Muscle of leg (tissue), 3 donors: ENCODE measurements at regions not wholly inside any gene's neighbourhood (a gene's known extent, or its start where the extent isn't known, plus 50 kb on each side); places are given as distances from the start of the nearest gene placed in this dataset.

Source experiments
- DNase-seq: peaks from one replicate; pipeline ENCODE4 v3.0.0; 2013
- H3K27ac ChIP-seq: one replicate; pipeline ENCODE4 v1.5.1; 2013; ENCODE audit warnings: mild to moderate bottlenecking, low read length, control low read depth
- H3K27me3 ChIP-seq: one replicate; pipeline ENCODE4 v1.6.1; 2013; ENCODE audit warnings: low read length; ENCODE audit not compliant: control insufficient read depth, insufficient read depth
- H3K36me3 ChIP-seq: one replicate; pipeline ENCODE4 v1.6.1; 2013; ENCODE audit warnings: low read length; ENCODE audit not compliant: control insufficient read depth, insufficient read depth
- H3K4me1 ChIP-seq: one replicate; pipeline ENCODE4 v1.6.1; 2013; ENCODE audit warnings: low read length; ENCODE audit not compliant: control insufficient read depth, insufficient read depth
- H3K4me3 ChIP-seq: one replicate; pipeline ENCODE4 v1.5.1; 2013; ENCODE audit warnings: low read length, control low read depth
- H3K9me3 ChIP-seq: replicated peaks from 2 replicates; pipeline ENCODE4 v1.6.1; 2013; ENCODE audit warnings: low read depth, low read length; ENCODE audit not compliant: control insufficient read depth
- WGBS: methylation state at CpG from one replicate; pipeline ENCODE4 v1.1.5; 2013; ENCODE audit warnings: missing lambda C conversion rate; ENCODE audit not compliant: insufficient coverage; 5-methylcytosine and 5-hydroxymethylcytosine counted together

- Histone ChIP-seq H3K36me3 (no peaks in the 10 kb centered on the region), H3K9me3 (no peaks in the 10 kb centered on the region), H3K4me1 (no peaks in the 10 kb centered on the region), H3K27me3 (no peaks in the 10 kb centered on the region), H3K4me3 (no peak overlapping the region), H3K27ac (no peak overlapping the region)
- DNase-seq: no peak
- 94% methylated on average over 6 of the region's 7 CpGs for WGBS
Measured at GRCh38 chr12:107291018-107291417, 197.7 kb upstream of the CRY1 start.

DNA sequence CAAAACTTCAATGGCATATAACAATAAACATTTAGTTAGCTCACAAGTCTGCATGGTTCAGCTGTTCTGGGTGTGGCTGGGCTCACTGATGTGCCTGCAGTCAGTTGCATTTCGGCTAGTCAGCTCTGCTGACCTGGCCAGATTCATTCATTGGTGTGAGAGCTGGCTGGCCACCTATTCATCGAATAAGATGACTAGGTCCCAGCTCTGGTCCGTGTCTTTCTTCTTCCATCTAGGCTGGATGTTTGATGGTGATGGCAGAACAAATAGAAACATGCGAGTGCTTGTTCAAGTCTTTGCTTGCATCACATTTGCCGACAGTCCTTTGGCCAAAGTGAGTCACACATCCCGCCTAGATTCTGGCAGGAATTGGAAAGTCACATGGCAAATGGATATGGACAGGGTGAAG is 203.3 kb upstream of the CRY1 start:
- H3K27ac ChIP-seq: no peak overlapping the region
- 97% methylated on average over 3 of the region's 6 CpGs for WGBS
- no peaks in the 10 kb centered on the region for H3K36me3 ChIP-seq
- H3K4me1 ChIP-seq: no peaks in the 10 kb centered on the region
- no peaks in the 10 kb centered on the region for H3K27me3 ChIP-seq
- H3K4me3 ChIP-seq: no peak overlapping the region
- no peak for DNase-seq
- no peaks in the 10 kb centered on the region for H3K9me3 ChIP-seq

- Histone ChIP-seq H3K27me3 (no peaks in the 10 kb centered on the region), H3K27ac (no peak overlapping the region), H3K4me1 (no peaks in the 10 kb centered on the region), H3K9me3 (no peaks in the 10 kb centered on the region), H3K4me3 (no peak overlapping the region), H3K36me3 (no peaks in the 10 kb centered on the region)
- WGBS: no CpG with 5 or more reads among the region's 2 CpGs
- DNase-seq: no peak
Measured at GRCh38 chr12:107302649-107303341, 209.4 kb upstream of the CRY1 start.

DNA sequence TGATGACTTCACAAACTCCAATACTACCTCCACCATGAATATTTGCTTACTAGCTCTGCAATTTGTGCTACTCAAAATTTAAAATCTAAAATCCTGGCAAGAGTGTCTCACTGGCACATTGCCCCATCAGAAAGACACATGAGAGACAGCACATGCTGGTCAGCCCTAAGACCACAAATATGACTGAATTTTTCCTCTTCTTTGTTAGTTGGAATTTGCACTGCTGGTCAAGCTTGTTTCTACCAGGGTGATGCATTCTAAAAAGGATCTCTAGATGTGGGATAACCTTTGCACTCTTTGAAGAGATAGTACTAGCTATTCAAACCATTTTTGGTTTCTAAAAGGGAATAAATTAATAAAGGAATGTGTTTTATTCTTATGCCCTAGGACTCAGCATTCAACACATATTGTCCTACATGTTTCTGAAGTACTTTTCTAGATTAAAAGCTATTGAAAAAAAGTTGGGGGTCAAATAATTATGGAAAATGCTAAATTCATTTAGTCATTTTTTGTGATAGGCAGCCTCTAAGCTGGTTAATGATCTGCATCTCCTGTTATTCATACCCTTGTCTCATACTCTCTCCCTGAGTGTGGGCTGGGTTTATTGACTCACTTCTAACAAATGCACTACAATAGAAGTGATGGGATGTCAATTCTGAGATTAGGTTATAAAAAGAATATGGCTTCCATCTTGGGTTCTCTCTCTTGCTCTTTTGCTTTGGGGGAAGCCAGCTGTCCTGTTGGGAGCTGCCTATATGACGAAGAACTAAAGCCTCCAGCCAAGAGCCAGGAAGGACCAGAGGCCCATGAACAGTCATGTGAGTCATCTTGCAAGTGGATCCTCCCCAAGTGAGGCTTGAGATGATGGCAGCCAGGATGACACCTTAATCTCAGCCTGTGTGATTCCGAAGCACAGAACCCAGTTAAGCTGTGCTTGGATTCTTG is 211.5 kb upstream of the CRY1 start:
- WGBS: 60% methylated on average over 1 of the region's 2 CpGs
- Histone ChIP-seq H3K4me3 (no peak overlapping the region), H3K27ac (no peak overlapping the region), H3K4me1 (no peaks in the 10 kb centered on the region), H3K27me3 (peaks cover 3% of the 10 kb centered on the region), H3K9me3 (no peaks in the 10 kb centered on the region), H3K36me3 (no peaks in the 10 kb centered on the region)
- no peak for DNase-seq

GRCh38 chr12:107306141-107306659 is 212.9 kb upstream of the CRY1 start:
- no peak for DNase-seq
- Histone ChIP-seq H3K9me3 (no peaks in the 10 kb centered on the region), H3K27ac (no peak overlapping the region), H3K4me3 (no peak overlapping the region), H3K36me3 (no peaks in the 10 kb centered on the region), H3K4me1 (no peaks in the 10 kb centered on the region), H3K27me3 (peaks cover 5% of the 10 kb centered on the region)
- 58% methylated on average over 2 of the region's 5 CpGs for WGBS

DNA sequence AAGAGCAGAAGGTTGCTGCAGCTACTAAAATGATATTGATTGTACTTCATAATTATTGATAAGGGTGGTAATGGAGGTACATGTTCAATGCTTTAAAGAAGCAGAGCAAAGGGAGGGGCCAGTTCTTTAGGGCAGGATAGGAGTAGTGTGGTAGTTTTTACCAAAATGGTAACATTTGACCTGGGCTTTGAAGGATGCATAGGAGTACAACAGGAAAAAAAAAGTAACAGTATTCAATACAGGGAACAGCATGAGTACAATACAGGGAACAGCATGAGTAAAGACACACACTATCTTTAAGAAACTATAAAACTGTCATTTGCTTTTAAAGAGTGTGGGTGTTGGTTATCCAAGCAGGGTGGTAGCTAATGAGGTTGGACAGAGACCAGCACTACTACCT is 215.0 kb upstream of the CRY1 start:
- H3K4me3 ChIP-seq: no peak overlapping the region
- H3K27me3 ChIP-seq: peaks cover 15% of the 10 kb centered on the region
- no peaks in the 10 kb centered on the region for H3K9me3 ChIP-seq
- no peak overlapping the region for H3K27ac ChIP-seq
- no peaks in the 10 kb centered on the region for H3K36me3 ChIP-seq
- no peak for DNase-seq
- no peaks in the 10 kb centered on the region for H3K4me1 ChIP-seq

- 66% methylated on average over 4 of the region's 4 CpGs for WGBS
- H3K4me1 ChIP-seq: no peaks in the 10 kb centered on the region
- H3K36me3 ChIP-seq: no peaks in the 10 kb centered on the region
- no peak overlapping the region for H3K4me3 ChIP-seq
- no peak for DNase-seq
- no peak overlapping the region for H3K27ac ChIP-seq
- H3K9me3 ChIP-seq: no peaks in the 10 kb centered on the region
- peaks cover 16% of the 10 kb centered on the region for H3K27me3 ChIP-seq
Measured at GRCh38 chr12:107309020-107309419, 215.7 kb upstream of the CRY1 start.

- Histone ChIP-seq H3K4me3 (no peak overlapping the region), H3K27ac (no peak overlapping the region), H3K4me1 (no peaks in the 10 kb centered on the region), H3K9me3 (no peaks in the 10 kb centered on the region), H3K36me3 (no peaks in the 10 kb centered on the region), H3K27me3 (peaks cover 22% of the 10 kb centered on the region)
- no CpG with 5 or more reads among the region's 4 CpGs for WGBS
- no peak for DNase-seq
Measured at GRCh38 chr12:107310621-107311020, 217.3 kb upstream of the CRY1 start.

DNA sequence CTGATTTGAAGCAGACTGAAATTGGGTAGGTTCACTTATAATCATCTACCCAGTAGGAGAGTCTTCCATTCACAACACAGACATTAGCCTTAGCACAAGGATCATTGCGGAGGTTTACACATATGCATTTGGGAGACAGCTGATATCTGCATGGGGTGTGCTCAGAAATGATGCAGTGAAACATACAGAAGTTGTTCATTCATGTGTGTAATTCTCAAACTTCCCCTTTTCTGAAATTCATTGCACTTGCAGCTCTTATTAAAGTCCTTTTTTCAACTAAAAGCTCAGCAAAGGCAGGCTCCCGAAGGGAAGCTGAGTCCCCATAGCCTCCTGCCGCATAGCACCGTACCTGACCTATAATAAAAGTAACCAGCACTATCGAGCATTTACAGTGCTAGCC is 218.3 kb upstream of the CRY1 start:
- no peaks in the 10 kb centered on the region for H3K4me1 ChIP-seq
- peaks cover 22% of the 10 kb centered on the region for H3K27me3 ChIP-seq
- DNase-seq: no peak
- H3K9me3 ChIP-seq: no peaks in the 10 kb centered on the region
- 80% methylated on average over 1 of the region's 5 CpGs for WGBS
- no peak overlapping the region for H3K4me3 ChIP-seq
- H3K27ac ChIP-seq: no peak overlapping the region
- H3K36me3 ChIP-seq: no peaks in the 10 kb centered on the region

DNA sequence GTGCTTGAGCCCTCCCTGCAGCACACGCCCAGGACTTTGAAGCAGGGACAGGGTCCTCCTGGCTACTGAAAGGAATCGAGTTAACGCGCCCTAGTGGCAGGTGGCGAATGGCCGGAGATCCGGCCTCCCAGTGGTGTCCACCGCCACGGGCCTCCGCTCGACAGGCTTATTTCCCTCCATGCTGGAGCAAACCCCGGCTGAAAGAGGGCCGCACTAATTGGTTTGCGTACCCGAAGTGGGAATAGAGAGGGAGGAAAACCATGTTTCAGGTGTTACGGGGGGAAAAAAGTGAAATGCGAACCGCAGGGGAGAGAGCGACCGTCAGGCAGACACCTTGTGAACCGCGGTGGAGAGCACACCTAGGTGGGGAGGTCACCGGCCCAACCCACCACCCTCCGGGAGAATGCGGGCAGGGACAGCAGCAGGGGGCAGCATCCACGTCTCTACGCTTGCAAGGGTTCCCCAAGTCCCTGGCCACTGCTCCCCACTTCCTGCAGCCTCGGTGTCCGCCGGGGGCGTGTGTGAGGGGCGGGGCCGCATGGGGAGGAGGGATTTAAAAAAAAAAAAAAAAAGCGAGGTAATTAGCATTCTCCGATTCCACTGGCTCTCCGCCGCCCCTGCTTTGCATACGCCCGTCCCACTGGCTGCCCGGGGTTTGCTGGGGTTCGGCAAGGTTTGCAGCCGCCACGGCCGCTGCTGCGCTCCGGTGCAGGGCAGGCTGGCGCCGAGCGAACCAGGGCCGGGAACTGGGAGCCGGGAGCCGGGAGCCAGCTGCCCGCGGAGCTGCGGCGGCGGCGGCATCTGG is 224.6 kb upstream of the CRY1 start:
- no peak overlapping the region for H3K27ac ChIP-seq

More for the DNA sequence above, 224.6 kb upstream of the CRY1 start:
- peak overlapping the region; percentile 57 for H3K4me3 ChIP-seq
- H3K4me1 ChIP-seq: peaks cover 36% of the 10 kb centered on the region
- DNase-seq: peak; percentile 91
- H3K36me3 ChIP-seq: no peaks in the 10 kb centered on the region
- H3K27me3 ChIP-seq: peaks cover 58% of the 10 kb centered on the region
- 2% methylated on average over 45 of the region's 58 CpGs for WGBS
- H3K9me3 ChIP-seq: no peaks in the 10 kb centered on the region
